ENCODE measurements at regions not wholly inside any gene's neighbourhood (a gene's known extent, or its start where the extent isn't known, plus 50 kb on each side); places are given as distances from the start of the nearest gene placed in this dataset.
A peak's percentile ranks its signal among the peaks of the same experiment; 100 is the strongest.

DNA sequence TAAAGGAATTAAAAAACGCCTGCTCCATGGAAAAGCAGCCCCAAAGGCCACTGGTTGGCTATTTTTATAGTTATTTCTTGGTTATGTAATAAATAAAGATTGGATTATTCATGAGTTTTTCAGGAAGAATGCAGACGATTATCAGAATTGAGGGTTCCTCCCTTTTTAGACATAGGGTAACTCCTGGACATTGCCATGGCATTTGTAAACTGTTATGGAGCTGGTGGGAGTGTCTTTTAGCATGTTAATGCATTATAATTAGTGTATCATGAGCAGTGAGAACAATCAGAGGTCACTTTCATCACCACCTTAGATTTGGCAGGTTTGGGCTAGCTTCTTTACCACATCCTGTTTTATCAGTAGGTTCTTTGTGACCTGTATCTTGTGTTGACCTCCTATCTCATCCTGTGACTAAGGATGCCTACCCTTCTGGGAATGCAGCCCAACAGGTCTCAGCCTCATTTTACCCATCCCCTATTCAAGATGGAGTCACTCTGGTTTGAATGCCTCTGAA lies 728.7 kb downstream of the GALC start:
- ChIA-PET CTCF (no interaction called here), POLR2A (ENCODE audit: low non-redundant PET) (no interaction called here)
- H3K27me3 ChIP-seq (replicated peaks; ENCODE audit: insufficient read depth, low read depth, low read length, poor library complexity) = no peaks in the 10 kb centered on the region
- no peaks in the 10 kb centered on the region for H3K4me1 ChIP-seq (ENCODE audit: insufficient read depth, low read length, poor library complexity, severe bottlenecking)
- intact Hi-C loops (cut with micrococcal nuclease; ENCODE audit: unreplicated experiment) = no loop called here
- H3K9me3 ChIP-seq (ENCODE audit: low read depth, low read length, poor library complexity, severe bottlenecking) = no peaks in the 10 kb centered on the region
- TF ChIP-seq EZH2 (IDR thresholded peaks at IDR 0.05; ENCODE audit: borderline replicate concordance, low read depth, low read length, poor library complexity, severe bottlenecking) = no peak
- TF ChIP-seq CTCF (conservative IDR thresholded peaks at IDR 0.05; ENCODE audit: low read depth, low read length) = no peak
- no TSS peak for BruUV-seq (replicated peaks)
- no peaks in the 10 kb centered on the region for H3K36me3 ChIP-seq (ENCODE audit: insufficient read depth, low read length, poor library complexity, severe bottlenecking)
- no peak for DNase-seq (ENCODE audit: low spot score)
- H3K27ac ChIP-seq (ENCODE audit: low read depth, low read length, poor library complexity, severe bottlenecking) = no peak overlapping the region
- H3K4me3 ChIP-seq (ENCODE audit: low read depth, low read length, poor library complexity, severe bottlenecking) = no peak overlapping the region

DNA sequence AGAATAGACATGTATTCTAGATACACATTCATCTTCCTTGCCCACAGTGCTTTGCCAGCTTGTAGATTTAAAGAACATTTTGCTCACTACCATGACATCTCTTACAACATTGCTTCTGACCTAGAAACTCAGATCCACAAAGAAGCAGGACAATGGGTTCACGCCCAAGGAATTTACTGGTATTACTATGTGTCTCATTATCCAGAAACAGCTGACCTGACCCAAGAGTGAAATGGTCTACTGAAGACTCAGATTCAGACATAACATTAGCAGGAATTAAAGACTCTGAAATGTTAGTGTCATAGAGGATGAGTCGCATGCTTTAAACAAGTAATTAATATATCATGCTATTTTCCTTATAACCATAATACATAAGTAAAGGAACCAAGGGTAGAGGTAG lies 731.4 kb downstream of the GALC start:
- intact Hi-C loops (cut with micrococcal nuclease; ENCODE audit: unreplicated experiment) = no loop called here
- CTCF ChIA-PET = interaction anchor here (0.6 kb wide), 1 partner anchor 732 kb away, joined by 3 read pairs; no protein-coding TSS in a partner anchor
- TF ChIP-seq EZH2 (IDR thresholded peaks at IDR 0.05; ENCODE audit: borderline replicate concordance, low read depth, low read length, poor library complexity, severe bottlenecking) (no peak), CTCF (conservative IDR thresholded peaks at IDR 0.05; ENCODE audit: low read depth, low read length) (no peak)
- POLR2A ChIA-PET (ENCODE audit: low non-redundant PET) = no interaction called here
- Histone ChIP-seq H3K4me1 (ENCODE audit: insufficient read depth, low read length, poor library complexity, severe bottlenecking) (no peaks in the 10 kb centered on the region), H3K27me3 (replicated peaks; ENCODE audit: insufficient read depth, low read depth, low read length, poor library complexity) (no peaks in the 10 kb centered on the region), H3K27ac (ENCODE audit: low read depth, low read length, poor library complexity, severe bottlenecking) (no peak overlapping the region), H3K36me3 (ENCODE audit: insufficient read depth, low read length, poor library complexity, severe bottlenecking) (no peaks in the 10 kb centered on the region), H3K9me3 (ENCODE audit: low read depth, low read length, poor library complexity, severe bottlenecking) (no peaks in the 10 kb centered on the region), H3K4me3 (ENCODE audit: low read depth, low read length, poor library complexity, severe bottlenecking) (no peak overlapping the region)
- no peak for DNase-seq (ENCODE audit: low spot score)
- no TSS peak for BruUV-seq (replicated peaks)

DNA sequence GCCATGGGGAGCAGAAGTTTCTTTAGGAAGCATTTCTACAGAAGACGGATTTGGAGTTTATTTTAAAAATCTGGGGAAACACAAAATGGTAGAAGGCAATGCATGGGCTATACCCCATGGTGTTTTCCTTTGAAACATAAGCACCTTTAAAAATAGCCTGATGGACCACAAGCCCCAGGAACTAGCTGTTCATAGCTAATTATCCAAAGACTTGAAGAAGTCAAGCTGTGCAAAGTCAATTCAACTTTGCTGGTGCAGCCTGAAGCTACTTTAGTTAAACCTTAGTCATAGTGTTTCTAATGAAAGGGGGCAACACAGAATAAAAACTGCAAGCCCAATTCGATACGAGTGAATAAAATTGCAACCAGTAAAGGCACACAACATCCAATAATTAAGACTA lies 732.5 kb downstream of the GALC start:
- no TSS peak for BruUV-seq (replicated peaks)
- H3K9me3 ChIP-seq (ENCODE audit: low read depth, low read length, poor library complexity, severe bottlenecking) = no peaks in the 10 kb centered on the region
- H3K4me3 ChIP-seq (ENCODE audit: low read depth, low read length, poor library complexity, severe bottlenecking) = no peak overlapping the region
- no peaks in the 10 kb centered on the region for H3K27me3 ChIP-seq (replicated peaks; ENCODE audit: insufficient read depth, low read depth, low read length, poor library complexity)
- no peaks in the 10 kb centered on the region for H3K36me3 ChIP-seq (ENCODE audit: insufficient read depth, low read length, poor library complexity, severe bottlenecking)
- intact Hi-C loops (cut with micrococcal nuclease; ENCODE audit: unreplicated experiment) = no loop called here
- CTCF ChIA-PET = no interaction called here
- TF ChIP-seq CTCF (conservative IDR thresholded peaks at IDR 0.05; ENCODE audit: low read depth, low read length) = no peak
- no peak for TF ChIP-seq EZH2 (IDR thresholded peaks at IDR 0.05; ENCODE audit: borderline replicate concordance, low read depth, low read length, poor library complexity, severe bottlenecking)
- POLR2A ChIA-PET (ENCODE audit: low non-redundant PET) = no interaction called here
- H3K27ac ChIP-seq (ENCODE audit: low read depth, low read length, poor library complexity, severe bottlenecking) = no peak overlapping the region
- H3K4me1 ChIP-seq (ENCODE audit: insufficient read depth, low read length, poor library complexity, severe bottlenecking) = no peaks in the 10 kb centered on the region
- peak; percentile 9 for DNase-seq (ENCODE audit: low spot score)
